PFSK-1 (cell line): ENCODE measurements at regions not wholly inside any gene's neighbourhood (a gene's known extent, or its start where the extent isn't known, plus 50 kb on each side); places are given as distances from the start of the nearest gene placed in this dataset.

Source experiments
- FOXP2 ChIP-seq: optimal IDR thresholded peaks from 2 replicates; pipeline ENCODE3; 2011; ENCODE audit warnings: borderline replicate concordance, control low read depth, inconsistent platforms; ENCODE audit not compliant: insufficient read depth; ENCODE audit errors: extremely low read length, extremely low read depth
- POLR2AphosphoS5 ChIP-seq: IDR thresholded peaks from 2 replicates; pipeline ENCODE4 v1.6.1; 2012; ENCODE audit warnings: low read depth, mild to moderate bottlenecking, control low read depth, low read length, moderate library complexity
- REST ChIP-seq, 2 experiments: IDR thresholded peaks; 2 replicates each; pipeline versions ENCODE4 v1.6.1 to v1.8.0; 2011 to 2012; ENCODE audit warnings: low read depth in 2 of 2, low read length in 2 of 2, control low read depth in 1 of 2, inconsistent platforms in 1 of 2, mild to moderate bottlenecking in 1 of 2, moderate library complexity in 1 of 2; ENCODE audit not compliant: insufficient read depth in 1 of 2
- SIN3A ChIP-seq: IDR thresholded peaks from 2 replicates; pipeline ENCODE4 v1.6.1; 2012; ENCODE audit warnings: mild to moderate bottlenecking, low read length, moderate library complexity, borderline replicate concordance; ENCODE audit not compliant: insufficient read depth
- TAF1 ChIP-seq: IDR thresholded peaks from 2 replicates; pipeline ENCODE4 v1.6.1; 2012; ENCODE audit warnings: low read length, control low read depth, borderline replicate concordance; ENCODE audit not compliant: insufficient read depth

- TF ChIP-seq POLR2AphosphoS5 (no peak), SIN3A (no peak), FOXP2 (no peak), REST (IDR thresholded peaks at IDR 0.05; ENCODE audit: insufficient read depth in 1 of 2, low read depth in 2 of 2, low read length in 2 of 2) (no peak), TAF1 (no peak)
Measured at GRCh38 chr5:6041977-6042550, 336.3 kb downstream of the MED10 start.
